HFF-Myc (cell line): ENCODE measurements at regions not wholly inside any gene's neighbourhood (a gene's known extent, or its start where the extent isn't known, plus 50 kb on each side); places are given as distances from the start of the nearest gene placed in this dataset.

Source experiments
- DNase-seq: peaks from one replicate; pipeline ENCODE4 v3.0.0-alpha.2; 2011; ENCODE audit warnings: low read depth; ENCODE audit errors: extremely low read depth
- H3K4me3 ChIP-seq: replicated peaks from 2 replicates; pipeline ENCODE4 v1.5.1; 2011; ENCODE audit warnings: low read depth, mild to moderate bottlenecking, control low read depth, low read length
- CTCF ChIP-seq: IDR thresholded peaks from 2 replicates; pipeline ENCODE4 v1.5.1; 2012; ENCODE audit warnings: mild to moderate bottlenecking, low read depth, low read length, control low read depth; ENCODE audit errors: missing control alignments

- TF ChIP-seq CTCF, result no peak
- no peak for DNase-seq
- no peak overlapping the region for H3K4me3 ChIP-seq
These were observed 112.6 kb upstream of the RASA1 start for GRCh38 chr5:87155106-87155505.

- H3K4me3 ChIP-seq, result no peak overlapping the region
- no peak for TF ChIP-seq CTCF
- no peak for DNase-seq
These were observed 111.1 kb upstream of the RASA1 start for GRCh38 chr5:87156631-87157030.

GRCh38 chr5:87164409-87164808, 103.3 kb upstream of the RASA1 start:
- no peak for TF ChIP-seq CTCF
- DNase-seq, result no peak
- H3K4me3 ChIP-seq, result no peak overlapping the region

- DNase-seq, result no peak
- no peak overlapping the region for H3K4me3 ChIP-seq
- TF ChIP-seq CTCF, result no peak
These were observed 98.2 kb upstream of the RASA1 start for GRCh38 chr5:87169300-87169991.

- no peak for TF ChIP-seq CTCF
- no peak for DNase-seq
- H3K4me3 ChIP-seq, result no peak overlapping the region
These were observed 96.9 kb upstream of the RASA1 start for GRCh38 chr5:87170799-87171198.

- TF ChIP-seq CTCF, result no peak
- no peak overlapping the region for H3K4me3 ChIP-seq
- no peak for DNase-seq
These were observed 85.0 kb upstream of the RASA1 start for GRCh38 chr5:87182649-87183048.

GRCh38 chr5:87183896-87184295, 83.8 kb upstream of the RASA1 start:
- TF ChIP-seq CTCF, result no peak
- H3K4me3 ChIP-seq, result no peak overlapping the region
- DNase-seq, result no peak
